Activated CD4-positive, alpha-beta T cell treated with anti-CD3 and anti-CD28 coated beads for 48 hours (primary cell): ENCODE measurements at regions not wholly inside any gene's neighbourhood (a gene's known extent, or its start where the extent isn't known, plus 50 kb on each side); places are given as distances from the start of the nearest gene placed in this dataset.

Experiments used
- DNase-seq: peaks from one replicate; pipeline ENCODE4 v3.0.0-alpha.2; 2020

- no peak for DNase-seq
Measured at GRCh38 chr2:123073956-123074355, 951.1 kb upstream of the CNTNAP5 start.

GRCh38 chr2:123077101-123077500, 948.0 kb upstream of the CNTNAP5 start:
- no peak for DNase-seq

GRCh38 chr2:123080331-123080730, 944.8 kb upstream of the CNTNAP5 start:
- DNase-seq: no peak

- DNase-seq: no peak
Measured at GRCh38 chr2:123085484-123085883, 939.6 kb upstream of the CNTNAP5 start.

- no peak for DNase-seq
Measured at GRCh38 chr2:123086613-123087385, 938.3 kb upstream of the CNTNAP5 start.

- no peak for DNase-seq
Measured at GRCh38 chr2:123091471-123091870, 933.6 kb upstream of the CNTNAP5 start.

- no peak for DNase-seq
Measured at GRCh38 chr2:123093199-123093598, 931.9 kb upstream of the CNTNAP5 start.

GRCh38 chr2:123095219-123095835, 929.8 kb upstream of the CNTNAP5 start:
- no peak for DNase-seq

GRCh38 chr2:123098619-123099018, 926.5 kb upstream of the CNTNAP5 start:
- DNase-seq: no peak

GRCh38 chr2:123101434-123101833, 923.7 kb upstream of the CNTNAP5 start:
- DNase-seq: no peak

- no peak for DNase-seq
Measured at GRCh38 chr2:123103902-123104301, 921.2 kb upstream of the CNTNAP5 start.

GRCh38 chr2:123116595-123116994, 908.5 kb upstream of the CNTNAP5 start:
- no peak for DNase-seq

- DNase-seq: no peak
Measured at GRCh38 chr2:123127236-123127635, 897.9 kb upstream of the CNTNAP5 start.

GRCh38 chr2:123128951-123129350, 896.1 kb upstream of the CNTNAP5 start:
- no peak for DNase-seq

GRCh38 chr2:123136419-123136818, 888.7 kb upstream of the CNTNAP5 start:
- no peak for DNase-seq

GRCh38 chr2:123144082-123144481, 881.0 kb upstream of the CNTNAP5 start:
- no peak for DNase-seq

GRCh38 chr2:123153041-123153440, 872.0 kb upstream of the CNTNAP5 start:
- no peak for DNase-seq

- no peak for DNase-seq
Measured at GRCh38 chr2:123154195-123154594, 870.9 kb upstream of the CNTNAP5 start.

- no peak for DNase-seq
Measured at GRCh38 chr2:123157016-123157415, 868.1 kb upstream of the CNTNAP5 start.

GRCh38 chr2:123162400-123163016, 862.6 kb upstream of the CNTNAP5 start:
- DNase-seq: no peak

- no peak for DNase-seq
Measured at GRCh38 chr2:123163398-123163797, 861.7 kb upstream of the CNTNAP5 start.

- DNase-seq: no peak
Measured at GRCh38 chr2:123164216-123164615, 860.9 kb upstream of the CNTNAP5 start.

GRCh38 chr2:123165616-123166015, 859.5 kb upstream of the CNTNAP5 start:
- DNase-seq: no peak

GRCh38 chr2:123179526-123179925, 845.6 kb upstream of the CNTNAP5 start:
- DNase-seq: no peak
